Hematopoietic multipotent progenitor cell treated with erythropoietin and hydrocortisone succinate and interleukin-3 and kit ligand, for 17 days (in vitro differentiated cells): ENCODE measurements at regions not wholly inside any gene's neighbourhood (a gene's known extent, or its start where the extent isn't known, plus 50 kb on each side); places are given as distances from the start of the nearest gene placed in this dataset.

Experiments used
- DNase-seq: peaks from one replicate; pipeline ENCODE4 v3.0.0-alpha.2; 2015; ENCODE audit warnings: low spot score

- DNase-seq: no peak
These were observed 60.1 kb upstream of the NUDT7 start for GRCh38 chr16:77662246-77662645.

GRCh38 chr16:77663711-77664110, 58.6 kb upstream of the NUDT7 start:
- DNase-seq: no peak

- no peak for DNase-seq
These were observed 55.5 kb upstream of the NUDT7 start for GRCh38 chr16:77666771-77667170.

- DNase-seq: no peak
These were observed 54.1 kb upstream of the NUDT7 start for GRCh38 chr16:77668201-77668600.

GRCh38 chr16:77669057-77669456, 53.3 kb upstream of the NUDT7 start:
- no peak for DNase-seq
